ENCODE measurements at regions not wholly inside any gene's neighbourhood (a gene's known extent, or its start where the extent isn't known, plus 50 kb on each side); places are given as distances from the start of the nearest gene placed in this dataset.

DNA sequence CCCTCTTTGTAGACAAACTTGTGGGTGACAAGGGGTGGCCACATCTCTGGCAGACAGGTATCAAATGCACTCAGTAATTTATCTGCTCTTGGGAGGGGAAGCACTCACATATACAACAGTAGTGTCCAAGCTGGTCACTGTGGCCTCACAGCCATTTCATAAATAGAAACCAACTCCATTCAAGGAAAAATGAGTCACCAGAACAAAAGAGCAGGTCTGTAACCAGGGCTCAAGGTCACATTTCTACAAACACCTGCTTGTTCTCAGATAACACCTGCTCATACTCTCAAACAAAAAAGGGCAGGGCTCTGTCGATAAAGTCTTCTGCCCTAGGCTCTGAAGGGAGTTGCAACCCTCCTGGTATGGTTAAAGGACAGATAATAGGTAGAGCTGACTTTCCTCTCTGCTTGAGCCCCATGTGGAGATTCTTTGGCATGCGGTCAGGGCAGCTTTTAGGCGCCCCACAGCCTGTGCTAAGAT lies 459.0 kb downstream of the BCL11A start:
- Histone ChIP-seq H3K27me3 (ENCODE audit: control insufficient read depth, insufficient read depth, low read length) (no peaks in the 10 kb centered on the region), H3K36me3 (ENCODE audit: control insufficient read depth, insufficient read depth, low read length) (no peaks in the 10 kb centered on the region), H3K4me3 (ENCODE audit: low read depth, low read length) (no peak overlapping the region)
- ChIA-PET CTCF (no interaction called here), POLR2A (no interaction called here)
- DNase-seq (ENCODE audit: low read depth): no peak
- TF ChIP-seq, protein P1, sequence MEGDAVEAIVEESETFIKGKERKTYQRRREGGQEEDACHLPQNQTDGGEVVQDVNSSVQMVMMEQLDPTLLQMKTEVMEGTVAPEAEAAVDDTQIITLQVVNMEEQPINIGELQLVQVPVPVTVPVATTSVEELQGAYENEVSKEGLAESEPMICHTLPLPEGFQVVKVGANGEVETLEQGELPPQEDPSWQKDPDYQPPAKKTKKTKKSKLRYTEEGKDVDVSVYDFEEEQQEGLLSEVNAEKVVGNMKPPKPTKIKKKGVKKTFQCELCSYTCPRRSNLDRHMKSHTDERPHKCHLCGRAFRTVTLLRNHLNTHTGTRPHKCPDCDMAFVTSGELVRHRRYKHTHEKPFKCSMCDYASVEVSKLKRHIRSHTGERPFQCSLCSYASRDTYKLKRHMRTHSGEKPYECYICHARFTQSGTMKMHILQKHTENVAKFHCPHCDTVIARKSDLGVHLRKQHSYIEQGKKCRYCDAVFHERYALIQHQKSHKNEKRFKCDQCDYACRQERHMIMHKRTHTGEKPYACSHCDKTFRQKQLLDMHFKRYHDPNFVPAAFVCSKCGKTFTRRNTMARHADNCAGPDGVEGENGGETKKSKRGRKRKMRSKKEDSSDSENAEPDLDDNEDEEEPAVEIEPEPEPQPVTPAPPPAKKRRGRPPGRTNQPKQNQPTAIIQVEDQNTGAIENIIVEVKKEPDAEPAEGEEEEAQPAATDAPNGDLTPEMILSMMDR (IDR thresholded peaks at IDR 0.05; ENCODE audit: insufficient read depth, low read depth, low read length): no peak

DNA sequence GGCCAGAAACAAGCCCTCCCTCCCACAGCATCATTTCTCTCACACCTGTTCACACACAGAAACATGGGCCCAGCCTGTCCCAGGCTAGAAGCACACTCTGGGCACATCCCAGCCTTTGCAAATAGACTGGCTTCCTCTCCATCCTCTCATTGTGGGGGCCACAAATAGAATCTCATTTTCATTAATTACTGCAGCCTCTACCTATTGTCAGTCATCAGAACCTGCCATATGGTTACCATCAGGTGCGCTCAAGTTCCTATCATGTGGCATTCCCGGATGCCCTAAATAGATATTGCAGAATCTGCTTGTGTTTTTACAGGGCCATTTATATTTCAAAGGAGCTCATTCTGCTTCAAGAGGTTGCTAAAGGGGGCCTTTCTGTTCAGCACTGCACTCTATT lies 460.7 kb downstream of the BCL11A start:
- Histone ChIP-seq H3K4me3 (ENCODE audit: low read depth, low read length) (no peak overlapping the region), H3K36me3 (ENCODE audit: control insufficient read depth, insufficient read depth, low read length) (no peaks in the 10 kb centered on the region), H3K27me3 (ENCODE audit: control insufficient read depth, insufficient read depth, low read length) (no peaks in the 10 kb centered on the region)
- ChIA-PET CTCF (no interaction called here), POLR2A (no interaction called here)
- DNase-seq (ENCODE audit: low read depth): no peak
- TF ChIP-seq, protein P1 (IDR thresholded peaks at IDR 0.05; ENCODE audit: insufficient read depth, low read depth, low read length): no peak

DNA sequence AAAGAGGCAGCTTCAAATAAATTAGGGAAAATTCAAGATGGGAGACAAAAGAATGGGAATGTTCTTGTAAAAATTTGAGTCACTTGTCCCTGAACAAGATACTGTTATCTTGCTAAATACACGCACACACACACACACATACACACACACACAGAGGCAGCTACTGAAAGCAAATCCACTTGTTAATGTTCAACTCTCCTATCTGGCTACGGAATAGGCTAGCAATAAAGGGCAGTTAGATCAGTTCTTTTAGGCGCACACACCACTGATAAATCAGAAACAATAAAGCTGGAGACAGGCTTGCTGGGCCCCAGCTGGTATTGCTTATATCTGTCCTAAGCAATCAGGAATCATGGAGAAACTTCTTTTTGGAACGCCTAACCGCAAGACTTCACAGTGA lies 461.6 kb downstream of the BCL11A start:
- DNase-seq (ENCODE audit: low read depth): no peak
- ChIA-PET CTCF (no interaction called here), POLR2A (no interaction called here)
- Histone ChIP-seq H3K27me3 (ENCODE audit: control insufficient read depth, insufficient read depth, low read length) (no peaks in the 10 kb centered on the region), H3K36me3 (ENCODE audit: control insufficient read depth, insufficient read depth, low read length) (no peaks in the 10 kb centered on the region), H3K4me3 (ENCODE audit: low read depth, low read length) (no peak overlapping the region)
- TF ChIP-seq, protein P1 (IDR thresholded peaks at IDR 0.05; ENCODE audit: insufficient read depth, low read depth, low read length): no peak

DNA sequence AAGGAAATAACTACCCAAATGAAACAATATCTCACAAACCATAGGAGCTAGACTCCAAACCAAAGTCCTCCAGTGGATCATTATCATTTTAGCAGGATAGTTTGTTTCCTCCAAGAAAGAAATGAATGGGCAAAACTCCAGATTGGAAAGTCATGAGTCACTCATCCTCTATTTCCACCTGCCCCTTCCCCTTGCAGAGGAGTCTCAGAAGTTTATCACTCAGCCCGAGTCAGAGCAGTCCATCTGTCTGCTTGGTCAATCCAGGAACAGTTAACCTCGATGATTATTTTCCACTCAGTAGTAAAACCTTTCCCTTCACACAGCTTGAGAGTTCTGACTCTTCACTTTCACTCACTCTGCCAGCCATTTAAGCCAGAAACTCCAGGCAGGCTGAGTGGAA lies 462.2 kb downstream of the BCL11A start:
- Histone ChIP-seq H3K36me3 (ENCODE audit: control insufficient read depth, insufficient read depth, low read length) (no peaks in the 10 kb centered on the region), H3K4me3 (ENCODE audit: low read depth, low read length) (no peak overlapping the region), H3K27me3 (ENCODE audit: control insufficient read depth, insufficient read depth, low read length) (no peaks in the 10 kb centered on the region)
- TF ChIP-seq, protein P1 (IDR thresholded peaks at IDR 0.05; ENCODE audit: insufficient read depth, low read depth, low read length): no peak
- POLR2A ChIA-PET: no interaction called here
- no peak for DNase-seq (ENCODE audit: low read depth)
- CTCF ChIA-PET: no interaction called here

DNA sequence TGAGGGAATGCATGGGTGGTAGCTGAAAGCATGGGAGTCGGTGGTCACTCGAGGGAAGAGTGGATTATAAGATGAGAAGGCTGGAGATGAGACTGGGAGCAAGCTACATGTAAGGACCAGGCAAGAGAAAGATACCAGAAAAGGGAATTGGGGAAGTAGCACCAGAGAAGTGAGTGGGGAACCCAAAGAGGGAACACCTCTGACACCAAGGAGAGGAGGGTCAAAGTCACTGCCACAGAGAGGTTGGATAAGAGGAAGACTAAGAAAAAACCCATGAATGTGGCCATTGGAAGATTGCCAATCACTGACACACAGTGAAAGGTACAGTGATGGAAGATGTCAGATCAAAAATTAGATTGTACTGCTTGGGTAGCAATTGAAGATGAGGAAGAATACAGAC lies 473.9 kb downstream of the BCL11A start:
- no peaks in the 10 kb centered on the region for H3K27me3 ChIP-seq (ENCODE audit: control insufficient read depth, insufficient read depth, low read length)
- CTCF ChIA-PET: no interaction called here
- TF ChIP-seq, protein P1 (IDR thresholded peaks at IDR 0.05; ENCODE audit: insufficient read depth, low read depth, low read length): no peak
- H3K4me3 ChIP-seq (ENCODE audit: low read depth, low read length): no peak overlapping the region
- POLR2A ChIA-PET: no interaction called here
- no peaks in the 10 kb centered on the region for H3K36me3 ChIP-seq (ENCODE audit: control insufficient read depth, insufficient read depth, low read length)
- no peak for DNase-seq (ENCODE audit: low read depth)
